ENCODE measurements at regions not wholly inside any gene's neighbourhood (a gene's known extent, or its start where the extent isn't known, plus 50 kb on each side); places are given as distances from the start of the nearest gene placed in this dataset.
"Not testable (repeated sequence)": the region's sequence is repeated elsewhere in the genome, so short reads cannot be mapped to it uniquely, and the experiment has no call there.

GRCh38 chr7:112942981-112943380, 143.6 kb downstream of the GPR85 start:
- H3K4me3 ChIP-seq: no peak overlapping the region
- no peaks in the 10 kb centered on the region for H3K36me3 ChIP-seq
- H3K27ac ChIP-seq: no peak overlapping the region
- DNase-seq: no peak
- no peaks in the 10 kb centered on the region for H3K27me3 ChIP-seq
- TF ChIP-seq, protein P1, sequence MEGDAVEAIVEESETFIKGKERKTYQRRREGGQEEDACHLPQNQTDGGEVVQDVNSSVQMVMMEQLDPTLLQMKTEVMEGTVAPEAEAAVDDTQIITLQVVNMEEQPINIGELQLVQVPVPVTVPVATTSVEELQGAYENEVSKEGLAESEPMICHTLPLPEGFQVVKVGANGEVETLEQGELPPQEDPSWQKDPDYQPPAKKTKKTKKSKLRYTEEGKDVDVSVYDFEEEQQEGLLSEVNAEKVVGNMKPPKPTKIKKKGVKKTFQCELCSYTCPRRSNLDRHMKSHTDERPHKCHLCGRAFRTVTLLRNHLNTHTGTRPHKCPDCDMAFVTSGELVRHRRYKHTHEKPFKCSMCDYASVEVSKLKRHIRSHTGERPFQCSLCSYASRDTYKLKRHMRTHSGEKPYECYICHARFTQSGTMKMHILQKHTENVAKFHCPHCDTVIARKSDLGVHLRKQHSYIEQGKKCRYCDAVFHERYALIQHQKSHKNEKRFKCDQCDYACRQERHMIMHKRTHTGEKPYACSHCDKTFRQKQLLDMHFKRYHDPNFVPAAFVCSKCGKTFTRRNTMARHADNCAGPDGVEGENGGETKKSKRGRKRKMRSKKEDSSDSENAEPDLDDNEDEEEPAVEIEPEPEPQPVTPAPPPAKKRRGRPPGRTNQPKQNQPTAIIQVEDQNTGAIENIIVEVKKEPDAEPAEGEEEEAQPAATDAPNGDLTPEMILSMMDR (IDR thresholded peaks at IDR 0.05): no peak
- H3K4me1 ChIP-seq: peaks cover 0 to 10% (median 5%) of the 10 kb centered on the region in 4 donors
- no peaks in the 10 kb centered on the region for H3K9me3 ChIP-seq
- intact Hi-C loops (cut with DNase I; ENCODE audit: low total_unique reads): no loop called here

DNA sequence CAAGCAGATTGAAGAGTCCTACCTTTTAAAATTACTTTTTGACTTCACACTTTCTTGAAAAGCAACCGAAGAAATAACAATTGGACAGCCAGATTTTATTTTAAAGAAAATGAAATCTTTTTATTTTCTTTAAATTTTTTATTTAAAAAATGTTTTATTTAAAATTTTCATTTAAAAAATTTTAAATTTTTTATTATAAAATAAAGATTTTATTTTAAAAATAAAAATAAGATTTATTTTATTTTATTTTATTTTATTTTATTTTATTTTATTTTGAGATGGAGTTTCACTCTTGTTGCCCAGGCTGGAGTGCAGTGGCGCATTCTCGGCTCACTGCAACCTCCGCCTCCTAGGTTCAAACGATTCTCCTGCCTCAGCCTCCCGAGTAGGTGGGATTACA, 144.5 kb downstream of the GPR85 start:
- H3K27me3 ChIP-seq; DNase-seq; H3K9me3 ChIP-seq; intact Hi-C loops (cut with DNase I; ENCODE audit: low total_unique reads); H3K27ac ChIP-seq; H3K4me3 ChIP-seq; H3K36me3 ChIP-seq: not testable (repeated sequence)
- peaks cover 0 to 18% (median 9%) of the 10 kb centered on the region in 4 donors for H3K4me1 ChIP-seq

GRCh38 chr7:112940314-112940732, 146.3 kb downstream of the GPR85 start:
- Histone ChIP-seq H3K27ac (peak overlapping the region; percentile 77 to 84), H3K4me3 (peak overlapping the region; percentile 91), H3K9me3 (no peaks in the 10 kb centered on the region), H3K36me3 (no peaks in the 10 kb centered on the region), H3K27me3 (no peaks in the 10 kb centered on the region), H3K4me1 (peaks cover 0 to 26% (median 13%) of the 10 kb centered on the region in 4 donors)
- TF ChIP-seq, protein P1 (IDR thresholded peaks at IDR 0.05): no peak
- DNase-seq: no peak
- intact Hi-C loops (cut with DNase I; ENCODE audit: low total_unique reads): no loop called here

GRCh38 chr7:112939574-112940313, 146.9 kb downstream of the GPR85 start:
- Histone ChIP-seq H3K36me3 (no peaks in the 10 kb centered on the region), H3K9me3 (no peaks in the 10 kb centered on the region), H3K4me3 (peak overlapping the region; percentile 91), H3K4me1 (peaks cover 0 to 26% (median 13%) of the 10 kb centered on the region in 4 donors), H3K27me3 (no peaks in the 10 kb centered on the region), H3K27ac (peak overlapping the region; percentile 77 to 84)
- TF ChIP-seq, protein P1 (IDR thresholded peaks at IDR 0.05): no peak
- intact Hi-C loops (cut with DNase I; ENCODE audit: low total_unique reads): loop anchor here (5.0 kb wide), 1 partner anchor 183 kb away; no protein-coding TSS in a partner anchor
- peak; percentile 99 to 100 for DNase-seq

GRCh38 chr7:112938863-112939573, 147.6 kb downstream of the GPR85 start:
- peaks cover 0 to 26% (median 13%) of the 10 kb centered on the region in 4 donors for H3K4me1 ChIP-seq
- intact Hi-C loops (cut with DNase I; ENCODE audit: low total_unique reads): loop anchor here (5.0 kb wide), 1 partner anchor 183 kb away; no protein-coding TSS in a partner anchor
- TF ChIP-seq, protein P1 (IDR thresholded peaks at IDR 0.05): no peak

More at GRCh38 chr7:112938863-112939573, 147.6 kb downstream of the GPR85 start:
- no peaks in the 10 kb centered on the region for H3K36me3 ChIP-seq
- peak overlapping the region; percentile 91 for H3K4me3 ChIP-seq
- peak; percentile 20 to 67 for DNase-seq
- H3K27me3 ChIP-seq: no peaks in the 10 kb centered on the region
- H3K9me3 ChIP-seq: no peaks in the 10 kb centered on the region
- H3K27ac ChIP-seq: peak overlapping the region; percentile 77 to 84
